GM03348 (cell line): ENCODE measurements at regions not wholly inside any gene's neighbourhood (a gene's known extent, or its start where the extent isn't known, plus 50 kb on each side); places are given as distances from the start of the nearest gene placed in this dataset.

Source experiments
- DNase-seq: peaks from one replicate; pipeline ENCODE4 v3.0.0; 2012; ENCODE audit warnings: low spot score

DNA sequence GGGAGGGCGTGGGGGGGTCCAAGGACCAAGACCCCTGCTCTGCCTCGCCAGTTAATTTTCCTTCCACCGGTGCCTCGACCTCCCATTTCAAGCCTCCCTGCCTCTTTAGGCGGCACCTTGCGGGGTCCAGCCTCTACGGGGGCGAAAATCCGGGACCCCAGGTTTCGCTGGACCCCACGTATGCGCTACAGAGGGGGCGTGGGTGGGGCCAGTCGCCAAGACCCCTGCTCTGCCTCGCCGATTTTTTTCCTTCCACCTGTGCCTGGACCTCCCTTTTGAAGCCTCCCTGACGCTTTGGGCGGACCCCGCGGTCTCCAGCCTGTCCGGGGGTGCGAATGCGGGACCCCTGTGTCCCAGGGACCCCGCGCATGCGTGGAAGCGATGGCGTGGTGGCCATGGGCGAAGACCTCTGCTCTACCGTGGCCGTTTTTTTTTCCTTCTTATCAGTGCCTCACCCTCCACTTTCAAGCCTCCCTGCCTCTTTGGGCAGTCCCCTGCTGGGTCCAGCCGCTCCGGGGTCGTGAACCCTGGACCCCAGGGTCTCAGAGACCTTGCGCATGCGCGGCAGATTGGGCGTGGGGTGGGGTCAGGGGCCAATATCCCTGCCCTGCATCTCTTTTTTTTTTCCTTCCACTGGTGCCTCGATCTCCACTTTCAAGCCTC lies 324.2 kb downstream of the ALG10 start:
- DNase-seq, result no peak

DNA sequence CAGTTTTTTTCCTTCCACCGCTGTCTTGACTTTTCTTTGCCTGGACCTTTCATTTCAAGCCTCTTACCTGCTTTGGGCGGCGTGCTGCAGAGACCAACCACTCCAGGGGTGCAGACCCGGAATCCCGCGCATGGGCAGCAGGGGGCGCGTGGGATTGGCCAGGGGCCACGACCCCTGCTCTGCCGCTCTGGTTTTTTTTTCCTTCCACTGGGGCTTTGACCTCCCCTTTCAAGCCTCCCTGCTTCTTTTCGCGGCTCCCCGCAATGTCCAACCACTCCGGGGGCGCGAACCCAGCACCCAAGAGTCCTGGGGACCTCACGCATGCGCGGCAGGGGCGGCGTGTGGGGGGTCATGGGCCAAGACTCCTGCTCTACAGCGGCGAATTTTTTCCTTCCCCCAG lies 325.1 kb downstream of the ALG10 start:
- DNase-seq, result peak; percentile 29

DNA sequence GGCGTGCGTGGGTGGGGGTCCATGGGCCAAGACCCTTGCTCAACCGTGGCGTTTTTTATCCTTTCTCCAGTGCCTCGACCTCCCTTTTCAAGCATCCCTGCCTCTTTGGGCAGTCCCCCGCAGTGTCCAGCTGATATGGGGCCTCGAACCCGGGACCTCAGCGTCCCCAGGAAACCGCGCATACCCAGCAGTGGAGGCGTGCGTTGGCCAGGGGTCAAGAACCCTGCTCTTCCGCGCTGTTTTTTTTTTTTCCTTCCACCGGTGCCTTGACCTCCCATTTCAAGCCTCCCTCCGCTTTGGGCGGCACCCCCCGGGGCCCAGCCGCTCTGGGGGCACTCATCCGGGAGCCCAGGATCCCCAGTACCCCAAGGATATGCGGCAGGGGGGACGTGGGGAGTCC lies 325.8 kb downstream of the ALG10 start:
- no peak for DNase-seq

DNA sequence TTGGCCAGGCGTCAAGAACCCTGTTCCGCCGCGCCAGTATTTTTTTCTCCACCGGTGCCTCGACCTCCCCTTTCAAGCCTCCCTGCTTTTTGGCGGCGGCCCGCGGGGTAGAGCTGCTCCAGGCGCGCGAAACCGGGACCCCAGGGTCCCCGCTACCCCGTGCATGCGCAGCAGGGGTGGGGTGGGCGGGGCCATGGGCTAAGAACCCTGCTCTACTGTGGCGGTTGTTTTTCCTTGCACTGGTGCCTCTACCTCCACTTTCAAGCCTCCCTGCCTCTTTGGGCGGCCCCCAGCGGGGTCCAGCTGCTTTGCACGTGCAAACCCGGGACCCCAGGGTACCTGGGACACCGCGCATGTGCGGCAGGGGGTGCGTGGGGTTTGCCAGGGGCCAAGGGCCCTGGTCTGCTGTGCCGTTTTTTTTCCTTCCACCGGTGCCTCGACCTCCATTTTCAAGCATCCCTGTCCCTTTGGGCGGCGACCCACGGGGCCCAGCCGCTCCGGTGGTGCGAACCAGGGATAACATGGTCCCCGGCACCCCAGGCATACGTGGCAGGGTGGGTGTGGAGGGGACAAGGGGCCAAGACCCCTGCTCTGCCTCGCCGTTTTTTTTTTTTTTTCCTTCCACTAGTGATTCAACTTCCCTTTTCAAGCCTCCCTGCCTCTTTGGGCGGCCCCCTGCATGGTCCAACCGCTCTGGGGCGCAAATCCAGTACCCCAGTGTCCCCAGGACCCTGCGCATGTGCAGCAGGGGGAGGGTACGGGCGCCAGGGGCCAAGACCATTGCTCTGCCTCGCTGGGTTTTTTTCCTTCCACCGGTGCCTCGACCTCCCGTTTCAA lies 326.8 kb downstream of the ALG10 start:
- DNase-seq, result no peak

DNA sequence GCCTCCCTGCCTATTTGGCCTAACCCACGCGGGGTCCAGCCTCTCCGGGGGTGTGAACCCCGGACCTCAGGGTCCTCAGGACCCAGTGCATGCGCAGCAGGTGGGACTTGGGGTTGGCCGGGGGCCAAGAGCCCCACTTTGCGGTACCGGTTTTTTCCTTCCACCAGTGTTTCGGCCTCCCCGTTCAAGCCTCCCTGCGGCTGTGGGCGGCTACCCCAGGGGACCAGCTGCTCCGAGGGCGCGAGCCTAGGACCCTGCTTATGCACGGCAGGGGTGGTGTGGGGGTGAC lies 327.3 kb downstream of the ALG10 start:
- no peak for DNase-seq

DNA sequence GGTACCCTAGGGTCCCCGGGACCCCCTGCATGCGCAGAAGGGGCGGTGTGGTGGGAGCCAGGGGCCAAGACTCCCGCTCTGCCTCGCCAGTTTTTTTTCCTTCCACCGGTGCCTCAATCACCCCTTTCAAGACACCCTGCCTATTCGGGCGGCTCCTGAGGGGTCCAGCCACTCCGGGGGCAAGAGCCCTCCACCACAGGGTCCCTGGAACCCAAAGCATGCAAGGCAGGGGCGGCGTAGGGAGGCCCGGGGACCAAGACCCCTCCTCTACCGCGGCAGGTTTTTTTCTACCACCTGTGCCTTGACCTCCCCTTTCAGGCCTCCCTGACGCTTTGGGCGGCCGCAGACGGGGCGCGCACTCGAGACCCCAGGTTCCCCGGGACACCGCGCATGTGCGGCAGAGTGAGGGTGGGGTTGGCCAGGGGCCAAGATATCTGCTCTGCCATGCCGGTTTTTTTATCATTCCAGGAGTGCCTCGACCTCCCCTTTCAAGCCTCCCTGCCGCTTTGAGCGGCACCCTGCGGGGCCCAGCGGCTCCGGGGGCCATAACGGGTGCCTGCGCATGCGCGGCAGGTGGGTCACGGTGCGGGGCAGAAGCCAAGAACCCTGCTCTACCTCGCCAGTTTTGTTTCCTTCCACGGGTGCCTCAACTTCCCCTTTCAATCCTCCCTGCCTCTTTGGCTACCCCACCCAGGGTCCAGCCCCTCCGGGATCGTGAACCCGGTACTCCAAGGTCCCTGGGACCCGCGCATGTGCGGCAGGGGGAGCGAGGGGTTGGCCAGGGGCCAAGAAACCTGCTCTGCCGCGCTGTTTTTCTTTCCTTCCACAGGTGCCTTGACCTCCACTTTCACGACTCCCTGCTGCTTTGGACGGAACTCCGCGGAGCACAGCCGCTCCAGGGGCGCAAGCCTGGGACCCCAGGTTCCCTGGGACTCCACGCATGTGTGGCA lies 328.1 kb downstream of the ALG10 start:
- DNase-seq, result no peak

DNA sequence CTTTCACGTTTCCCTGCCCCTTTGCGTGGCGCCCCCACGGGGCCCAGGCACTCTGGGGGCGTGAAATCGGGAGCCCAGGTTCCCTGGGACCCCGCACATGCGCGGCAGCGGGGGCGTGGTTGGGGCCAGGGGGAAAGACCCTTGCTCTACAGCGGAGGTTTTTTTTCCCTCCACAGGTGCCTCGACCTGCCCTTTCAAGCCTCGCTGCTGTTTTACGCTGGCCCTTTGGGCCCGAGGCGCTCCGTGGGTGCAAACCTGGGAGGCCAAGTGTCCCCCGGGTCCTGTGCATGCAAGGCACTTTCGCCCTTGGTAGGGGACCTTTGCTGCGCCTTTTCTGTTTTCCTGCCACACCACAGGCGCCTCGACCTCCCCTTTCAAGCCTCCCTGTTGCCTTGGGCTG lies 329.8 kb downstream of the ALG10 start:
- DNase-seq, result no peak

DNA sequence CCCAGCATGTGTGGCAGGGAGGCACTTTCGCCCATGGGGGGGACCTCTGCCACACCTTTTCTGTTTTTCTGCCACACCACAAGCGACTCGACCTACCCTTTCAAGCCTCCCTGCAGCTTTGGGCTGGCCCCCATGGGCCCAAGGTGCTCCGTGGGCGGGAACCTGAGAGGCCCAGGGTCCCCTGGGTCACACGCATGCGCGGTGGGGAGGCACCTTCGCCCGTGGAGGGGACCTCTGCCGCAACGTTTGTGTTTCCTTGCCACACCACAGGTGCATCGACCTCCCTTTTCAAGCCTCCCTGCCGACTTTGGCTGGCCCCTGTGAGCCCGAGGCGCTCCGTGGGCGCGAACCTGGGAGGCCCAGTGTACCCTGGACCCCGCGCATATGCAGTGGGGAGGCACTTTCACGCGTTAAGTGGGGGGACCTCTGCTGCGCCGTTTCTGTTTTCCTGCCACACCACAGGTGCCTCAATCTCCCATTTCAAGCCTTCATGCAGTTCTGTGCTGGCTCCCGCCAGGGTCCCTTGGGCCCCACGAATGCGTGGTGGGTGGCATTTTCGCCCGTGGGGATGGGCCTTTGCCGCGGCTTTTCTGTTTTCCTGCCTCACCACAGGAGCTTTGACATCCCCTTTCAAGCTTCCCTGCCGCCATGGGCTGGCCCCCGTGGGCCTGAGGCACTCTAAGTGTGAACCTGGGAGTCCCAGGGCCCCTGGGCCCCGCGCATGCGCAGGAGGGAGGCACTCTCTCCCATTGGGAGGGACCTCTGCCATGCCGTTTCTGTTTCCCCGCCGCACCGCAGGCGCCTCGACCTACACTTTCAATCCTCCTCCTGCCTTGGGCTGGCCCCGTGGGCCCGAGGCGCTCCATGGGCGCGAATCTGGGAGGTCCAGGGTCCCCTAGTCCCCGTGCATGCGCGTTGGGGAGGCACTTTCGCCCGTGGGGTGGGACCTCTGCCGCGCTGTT lies 332.2 kb downstream of the ALG10 start:
- no peak for DNase-seq

DNA sequence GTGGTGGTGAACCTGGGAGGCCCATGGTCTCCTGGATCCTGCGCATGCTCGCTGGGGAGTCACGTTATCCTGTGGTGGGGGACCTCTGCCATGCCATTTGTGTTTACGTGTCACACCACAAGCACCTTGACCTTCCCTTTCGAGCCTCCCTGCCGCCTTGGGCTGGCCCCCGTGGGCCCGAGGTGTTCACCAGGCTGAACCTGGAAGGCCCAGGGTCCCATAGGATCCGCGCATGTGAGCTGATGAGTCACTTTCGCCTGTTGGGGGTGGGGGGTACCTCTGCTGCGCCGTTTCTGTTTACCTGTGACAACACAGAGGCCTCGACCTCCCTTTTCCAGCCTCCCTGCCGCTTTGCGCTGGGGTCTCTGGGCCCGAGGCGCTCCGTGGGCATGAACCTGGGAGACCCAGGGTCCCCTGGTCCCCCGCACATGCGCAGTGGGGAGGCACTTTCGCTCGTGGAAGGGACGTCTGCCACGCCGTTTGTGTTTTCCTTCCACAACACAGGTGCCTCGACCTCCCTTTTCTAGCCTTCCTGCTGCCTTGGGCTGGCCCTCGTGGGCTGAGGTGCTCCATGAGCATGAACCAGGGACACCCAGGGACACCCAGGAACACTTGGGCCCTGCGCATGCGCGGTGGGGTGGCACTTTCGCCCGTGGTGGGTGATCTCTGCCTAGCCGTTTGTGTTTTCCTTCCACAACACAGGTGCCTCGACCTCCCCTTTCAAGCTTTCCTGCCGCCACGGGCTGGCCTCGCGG lies 334.1 kb downstream of the ALG10 start:
- no peak for DNase-seq

DNA sequence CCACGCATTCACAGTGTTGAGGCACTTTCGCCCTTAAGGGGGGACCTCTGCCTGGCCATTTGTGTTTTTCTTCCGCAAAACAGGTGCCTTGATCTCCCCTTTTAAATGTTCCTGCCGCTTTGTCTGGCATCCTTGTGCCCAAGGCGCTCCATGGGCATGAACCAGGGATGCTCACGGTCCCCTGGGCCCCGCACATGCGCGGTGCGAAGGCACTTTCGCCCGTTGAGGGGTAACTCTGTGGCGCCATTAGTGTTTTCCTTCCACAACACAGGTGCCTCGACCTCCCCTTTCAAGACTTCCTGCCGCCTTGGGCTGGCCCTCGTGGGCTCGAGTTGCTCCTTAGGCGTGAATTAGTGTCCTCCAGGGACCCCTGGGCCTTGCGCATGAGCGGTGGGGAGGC lies 335.5 kb downstream of the ALG10 start:
- DNase-seq, result no peak

DNA sequence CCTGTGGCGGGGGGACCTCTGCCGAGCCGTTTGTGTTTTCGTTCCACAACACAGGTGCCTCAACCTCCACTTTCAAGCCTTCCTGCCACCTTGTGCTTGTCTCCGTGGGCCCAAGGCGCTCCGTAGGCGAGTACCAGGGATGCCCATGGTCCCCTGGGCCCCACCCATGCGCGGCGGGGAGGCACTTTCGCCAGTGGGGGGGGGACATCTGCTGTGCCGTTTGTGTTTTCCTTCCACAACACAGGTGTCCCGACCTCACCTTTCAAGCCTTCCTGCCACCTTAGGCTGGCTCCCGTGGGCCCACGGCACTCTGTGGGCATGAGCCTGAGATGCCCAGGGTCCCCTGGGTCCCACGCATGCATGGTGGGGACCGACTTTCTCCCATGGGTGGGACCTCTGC lies 335.9 kb downstream of the ALG10 start:
- no peak for DNase-seq

DNA sequence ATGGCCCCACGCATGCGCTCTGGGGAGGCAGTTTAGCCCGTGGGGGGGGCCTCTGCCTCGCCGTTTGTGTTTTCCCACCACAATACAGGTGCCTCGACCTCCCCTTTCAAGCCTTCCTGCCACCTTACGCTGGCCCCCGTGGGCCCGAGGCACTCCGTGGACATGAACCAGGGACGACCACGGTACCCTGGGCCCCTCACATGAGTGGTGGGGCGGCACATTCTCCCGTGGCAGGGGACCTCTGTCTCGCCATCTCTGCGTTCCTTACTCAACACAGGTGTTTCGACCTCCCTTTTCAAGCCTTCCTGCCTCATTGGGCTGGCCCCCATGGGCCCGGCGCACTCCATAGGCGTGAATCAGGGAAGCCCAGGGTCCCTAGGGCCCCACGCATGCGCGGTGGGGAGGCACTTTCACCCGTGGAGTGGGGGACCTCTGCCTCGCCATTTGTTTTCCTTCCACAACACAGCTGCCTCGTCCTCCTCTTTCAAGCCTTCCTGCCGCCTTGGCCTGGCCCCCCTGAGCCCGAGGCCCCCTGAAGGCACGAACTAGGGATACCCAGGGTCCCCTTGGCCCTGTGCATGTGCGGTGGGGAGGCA lies 339.5 kb downstream of the ALG10 start:
- DNase-seq, result no peak

DNA sequence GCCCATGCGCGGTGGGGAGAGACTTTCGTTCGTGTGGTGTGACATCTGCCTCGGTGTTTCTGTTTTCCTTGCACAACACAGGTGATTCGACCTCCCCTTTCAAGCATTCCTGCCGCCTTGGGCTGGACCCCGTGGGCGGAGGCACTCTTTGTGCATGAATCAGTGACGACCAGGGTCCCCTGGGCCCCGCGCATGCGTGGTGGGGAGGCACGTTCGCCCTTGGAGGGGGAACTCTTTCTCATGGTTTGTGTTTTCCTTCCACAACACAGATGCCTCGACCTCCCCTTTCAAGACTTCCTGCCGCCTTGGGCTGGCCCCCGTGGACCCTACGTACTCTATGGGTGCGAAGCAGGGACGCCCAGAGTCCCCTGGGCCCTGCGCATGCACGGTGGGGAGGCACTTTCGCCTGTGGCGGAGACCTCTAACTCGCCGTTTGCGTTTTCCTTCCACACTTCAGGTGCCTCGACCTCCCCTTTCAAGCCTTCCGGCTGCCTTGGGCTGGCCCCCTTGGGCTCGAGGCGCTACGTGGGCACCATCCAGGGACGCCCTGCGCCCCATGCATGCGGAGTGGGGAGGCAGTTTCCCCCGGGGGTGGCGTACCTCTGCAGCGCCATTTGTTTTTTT lies 340.9 kb downstream of the ALG10 start:
- DNase-seq, result peak; percentile 14

DNA sequence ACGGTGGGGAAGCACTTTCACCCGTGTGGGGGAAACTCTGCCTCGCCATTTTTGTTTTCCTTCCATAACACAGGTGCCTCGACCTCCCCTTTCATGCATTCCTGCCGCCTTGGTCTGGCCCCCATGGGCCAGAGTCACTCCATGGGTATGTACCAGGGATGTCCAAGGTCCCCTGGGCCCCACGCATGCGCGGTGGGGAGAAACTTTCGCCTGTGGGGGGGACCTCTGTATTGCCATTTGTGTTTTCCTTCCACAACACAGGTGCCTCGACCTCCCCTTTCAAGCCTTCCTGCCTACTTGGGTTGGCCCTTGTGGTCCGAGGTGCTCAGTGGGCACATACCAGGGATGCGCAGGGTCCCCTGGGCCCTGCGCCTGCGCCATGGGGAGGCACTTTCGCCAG lies 345.8 kb downstream of the ALG10 start:
- DNase-seq, result no peak

DNA sequence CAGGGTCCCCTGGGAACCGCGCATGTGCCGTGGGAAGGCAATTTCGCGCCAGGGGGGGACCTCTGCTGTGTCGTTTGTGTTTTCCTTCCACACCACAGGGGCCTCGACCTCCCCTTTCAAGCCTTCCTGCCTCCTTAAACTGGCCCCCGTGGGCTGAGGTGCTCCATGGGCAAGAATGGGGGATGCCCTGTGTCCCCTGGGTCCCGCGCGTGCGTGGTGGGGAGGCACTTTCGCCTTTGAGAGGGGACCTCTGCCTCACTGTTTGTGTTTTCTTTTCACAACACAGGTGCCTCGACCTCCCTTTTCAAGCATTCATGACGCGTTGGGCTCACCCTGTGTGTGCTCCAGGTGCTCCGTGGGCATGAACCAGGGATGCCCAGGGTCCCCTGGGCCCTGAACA lies 348.8 kb downstream of the ALG10 start:
- no peak for DNase-seq

DNA sequence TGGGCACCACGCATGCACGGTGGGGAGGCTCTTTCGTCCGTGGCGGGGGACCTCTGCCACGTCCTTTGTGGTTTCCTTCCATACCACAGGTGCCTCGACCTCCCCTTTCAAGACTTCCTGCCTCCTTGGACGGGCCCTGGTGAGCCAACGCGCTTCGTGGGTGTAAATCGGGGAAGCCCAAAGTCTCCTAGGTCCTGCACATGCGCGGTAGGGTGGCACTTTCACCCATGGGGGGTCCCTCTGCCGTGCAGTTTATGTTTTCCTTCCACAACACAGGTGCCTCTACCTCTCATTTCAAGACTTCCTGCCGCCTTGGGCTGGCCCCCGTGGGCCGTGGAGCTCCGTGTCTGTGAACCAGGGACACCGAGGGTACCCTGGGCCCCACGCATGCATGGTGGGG lies 349.7 kb downstream of the ALG10 start:
- DNase-seq, result no peak

DNA sequence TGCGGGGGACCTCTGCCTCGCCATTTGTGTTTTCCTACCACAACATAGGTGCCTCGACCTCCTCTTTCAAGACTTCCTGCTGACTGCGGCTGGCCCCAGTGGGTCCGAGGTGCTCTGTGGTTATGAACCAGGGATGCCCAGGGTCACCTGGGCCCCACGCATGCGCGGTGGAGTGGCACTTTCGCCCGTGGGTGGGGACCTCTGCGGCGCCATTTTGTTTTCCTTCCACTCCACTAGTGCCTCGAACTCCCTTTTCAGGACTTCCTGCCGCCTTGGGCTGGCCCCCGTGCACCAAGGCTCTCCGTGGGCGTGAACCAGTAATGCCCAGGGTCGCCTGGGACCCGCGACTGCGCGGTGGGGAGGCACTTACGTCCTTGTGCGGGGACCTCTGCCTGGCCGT lies 351.6 kb downstream of the ALG10 start:
- DNase-seq, result no peak

DNA sequence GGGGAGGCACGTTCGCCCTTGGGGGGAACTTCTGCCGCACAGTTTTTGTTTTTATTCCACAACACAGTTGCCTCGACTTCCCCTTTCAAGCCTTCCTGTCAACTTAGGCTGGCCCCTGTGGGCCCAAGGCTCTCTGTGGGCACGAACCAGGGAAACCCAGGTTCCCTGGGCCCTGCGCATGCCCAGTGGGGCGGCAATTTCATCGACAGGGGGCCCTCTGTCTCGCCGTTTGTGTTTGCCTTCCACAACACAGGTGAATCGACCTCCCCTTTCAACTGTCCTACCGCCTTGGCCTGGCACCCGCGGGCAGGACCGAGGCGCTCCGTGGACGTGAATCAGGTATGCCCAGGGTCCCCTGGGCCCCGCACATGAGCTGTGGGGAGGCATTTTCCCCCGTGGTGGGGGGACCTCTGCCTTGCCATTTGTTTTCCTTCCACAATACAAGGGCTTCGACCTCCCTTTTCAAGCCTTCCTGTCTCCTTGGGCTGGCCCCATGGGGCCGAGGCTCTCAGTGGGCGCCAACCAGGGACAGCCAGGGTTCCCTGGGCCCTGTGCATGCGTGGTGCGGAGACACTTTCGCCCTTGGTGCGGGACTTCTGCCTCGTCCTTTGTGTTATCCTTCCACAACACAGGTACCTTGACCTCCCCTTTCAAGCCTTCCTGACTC lies 354.0 kb downstream of the ALG10 start:
- DNase-seq, result no peak

DNA sequence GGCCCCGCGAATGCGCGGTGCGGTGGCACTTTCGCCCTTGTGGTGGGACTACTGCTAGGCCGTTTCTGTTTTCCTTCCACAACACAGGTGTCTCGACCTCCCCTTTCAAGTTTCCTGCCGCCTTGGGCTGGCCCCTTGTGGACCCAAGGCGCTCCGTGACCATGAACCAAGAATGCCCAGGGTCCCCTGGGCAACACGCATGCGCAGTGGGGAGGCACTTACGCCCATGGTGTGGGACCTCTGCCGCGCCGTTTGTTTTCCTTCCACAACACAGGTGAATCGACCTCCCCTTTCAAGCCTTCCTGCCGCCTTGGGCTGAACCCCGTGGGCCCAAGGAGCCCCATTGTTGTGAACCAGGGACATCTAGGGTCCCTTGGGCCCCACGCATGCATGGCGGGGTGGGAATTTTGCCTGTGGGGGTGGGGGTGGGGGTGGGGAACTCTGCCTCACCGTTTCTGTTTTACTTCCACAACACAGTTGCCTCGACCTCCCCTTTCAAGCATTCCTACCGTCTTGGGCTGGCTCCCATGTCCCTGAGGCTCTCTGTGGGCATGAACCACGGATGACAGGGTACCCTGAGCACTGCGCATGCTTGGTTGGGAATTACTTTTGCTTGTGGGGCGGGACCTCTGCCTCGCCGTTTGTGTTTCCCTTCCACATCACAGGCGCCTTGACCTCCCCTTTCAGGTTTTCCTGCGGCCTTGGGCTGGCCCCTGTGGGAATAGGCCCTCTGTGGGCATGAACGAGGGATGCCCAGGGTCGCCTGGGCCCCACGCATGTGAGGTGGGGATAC lies 355.1 kb downstream of the ALG10 start:
- no peak for DNase-seq
